Heart left ventricle (tissue), 16 donors: ENCODE measurements at regions not wholly inside any gene's neighbourhood (a gene's known extent, or its start where the extent isn't known, plus 50 kb on each side); places are given as distances from the start of the nearest gene placed in this dataset.

Experiments
- ATAC-seq, 4 donors: fragments of 200-7000 bp; cut with Tn5 transposase; one replicate each; pipeline ENCODE4 v1.9.1; 2020 to 2022; ENCODE audit warnings: moderate library complexity in 4 of 4, mild to moderate bottlenecking in 3 of 4, moderate number of reproducible peaks in 1 of 4
- DNase-seq, 5 donors: peaks; one replicate each; pipeline ENCODE4 v3.0.0-alpha.2; 2020
- H3K27ac ChIP-seq, 12 donors: fragments of 200-600 bp; sonication (generic) in 4 of 12; one replicate each; pipeline versions ENCODE4 v1.5.0 to v1.8.0; 2016 to 2022; ENCODE audit warnings: mild to moderate bottlenecking in 2 of 12
- H3K27me3 ChIP-seq, 9 donors: fragments of 200-600 bp; sonication (generic) in 2 of 9; one replicate each; pipeline versions ENCODE4 v1.5.1 to v1.8.0; 2016 to 2022; ENCODE audit warnings: mild to moderate bottlenecking in 3 of 9
- H3K36me3 ChIP-seq, 9 donors: fragments of 200-600 bp; sonication (generic) in 2 of 9; one replicate each; pipeline versions ENCODE4 v1.5.0 to v1.8.0; 2018 to 2022; ENCODE audit warnings: mild to moderate bottlenecking in 2 of 9
- H3K4me1 ChIP-seq, 12 donors: fragments of 200-600 bp; sonication (generic) in 4 of 12; one replicate each; pipeline versions ENCODE4 v1.5.0 to v1.8.0; 2016 to 2022; ENCODE audit warnings: mild to moderate bottlenecking in 3 of 12
- H3K4me3 ChIP-seq, 12 donors: fragments of 200-600 bp; sonication (generic) in 4 of 12; one replicate each; pipeline versions ENCODE4 v1.5.0 to v1.8.0; 2017 to 2022; ENCODE audit warnings: mild to moderate bottlenecking in 9 of 12, moderate library complexity in 4 of 12
- H3K9me3 ChIP-seq, 12 donors: fragments of 200-600 bp; sonication (generic) in 4 of 12; one replicate each; pipeline versions ENCODE4 v1.5.0 to v1.8.0; 2016 to 2022; ENCODE audit warnings: mild to moderate bottlenecking in 1 of 12
- POLR2A ChIP-seq, 2 donors: fragments of 450-650 bp; IDR thresholded peaks; one replicate each; pipeline ENCODE4 v1.6.1; 2017; ENCODE audit warnings: antibody characterized with exemption in 2 of 2, mild to moderate bottlenecking in 2 of 2, moderate library complexity in 2 of 2
- WGBS, 4 donors: extraction: QIAGEN DNeasy Blood & Tissue Kit in 2 of 4; methylation state at CpG; one replicate each; pipeline versions ENCODE4 v1.1.5 to v1.1.7; 2013 to 2018; 5-methylcytosine and 5-hydroxymethylcytosine counted together
- intact Hi-C, 10 donors: fragments of 100-400 bp; cut with DNase I; formaldehyde crosslinking; loops; one replicate each; pipeline versions ENCODE4 v1.11.1 to v1.14.2; 2022
- TF ChIP-seq, protein P1 (sequence below), 12 donors: fragments of 200-600 bp; sonication (generic) in 4 of 12; IDR thresholded peaks; one replicate each; pipeline versions ENCODE4 v1.5.0 to v1.8.0; 2018 to 2022; ENCODE audit warnings: antibody characterized with exemption in 12 of 12, mild to moderate bottlenecking in 5 of 12
- donor health status: ischemic (EF 13 %, LVEDD 7.1; RV severe dilation, severe dysfunction).
- donor health status: healthy with polysubstance abuse.
- donor health status: DM: no; HTN: yes; CAD: no.
- donor health status: DM: no; HTN: no; CAD: no.
- donor health status: ischemic (EF 25% LVEDD 6.9; RV normal size, moderate dysfunction).
- donor health status: ischemic (EF 25% LVEDD 5.7; RV mildly dilated, moderate dysfunction).
- donor health status: healthy.
- donor health status: DM: yes; HTN: yes; CAD: no.
- donor health status: ischemic (EF 35%, LVEDD 5.7; RV mildly dilated, moderate dysfunction).
- donor health status: nonischemic (EF 11% LVEDD 7.7; RV severe dilation, severe dysfunction).
- donor health status: DM: yes; HTN: yes; CAD: no.
- donor health status: PGD.
- donor health status: ischemic (EF 29% LVEDD 5.4; RV normal size, mild dysfunction).
- donor health status: nonischemic (EF 23%, LVEDD 6.1; RV moderate dilation, normal function).

GRCh38 chr4:81595798-81596610 lies 124.3 kb upstream of the RASGEF1B start:
- no peak for ATAC-seq
- H3K4me1 ChIP-seq: peaks cover 0 to 36% (median 17%) of the 10 kb centered on the region in 12 donors
- WGBS, 4 donors: 31 to 39% (median 35%) methylated on average over 5 of the region's 5 CpGs
- intact Hi-C loops: loop anchor here in 1 of 10 donors (10.0 kb wide), 1 partner anchor 111 kb away; no protein-coding TSS in a partner anchor
- DNase-seq: no peak
- TF ChIP-seq, protein P1, sequence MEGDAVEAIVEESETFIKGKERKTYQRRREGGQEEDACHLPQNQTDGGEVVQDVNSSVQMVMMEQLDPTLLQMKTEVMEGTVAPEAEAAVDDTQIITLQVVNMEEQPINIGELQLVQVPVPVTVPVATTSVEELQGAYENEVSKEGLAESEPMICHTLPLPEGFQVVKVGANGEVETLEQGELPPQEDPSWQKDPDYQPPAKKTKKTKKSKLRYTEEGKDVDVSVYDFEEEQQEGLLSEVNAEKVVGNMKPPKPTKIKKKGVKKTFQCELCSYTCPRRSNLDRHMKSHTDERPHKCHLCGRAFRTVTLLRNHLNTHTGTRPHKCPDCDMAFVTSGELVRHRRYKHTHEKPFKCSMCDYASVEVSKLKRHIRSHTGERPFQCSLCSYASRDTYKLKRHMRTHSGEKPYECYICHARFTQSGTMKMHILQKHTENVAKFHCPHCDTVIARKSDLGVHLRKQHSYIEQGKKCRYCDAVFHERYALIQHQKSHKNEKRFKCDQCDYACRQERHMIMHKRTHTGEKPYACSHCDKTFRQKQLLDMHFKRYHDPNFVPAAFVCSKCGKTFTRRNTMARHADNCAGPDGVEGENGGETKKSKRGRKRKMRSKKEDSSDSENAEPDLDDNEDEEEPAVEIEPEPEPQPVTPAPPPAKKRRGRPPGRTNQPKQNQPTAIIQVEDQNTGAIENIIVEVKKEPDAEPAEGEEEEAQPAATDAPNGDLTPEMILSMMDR (IDR thresholded peaks at IDR 0.05): no peak
- TF ChIP-seq POLR2A (IDR thresholded peaks at IDR 0.05): no peak
- no peaks in the 10 kb centered on the region for H3K36me3 ChIP-seq
- H3K27me3 ChIP-seq: no peaks in the 10 kb centered on the region
- H3K9me3 ChIP-seq: peaks cover 0 to 10% (median 0%) of the 10 kb centered on the region in 12 donors
- H3K4me3 ChIP-seq: no peak overlapping the region
- peak overlapping the region in 1 of 12 donors; percentile 11 for H3K27ac ChIP-seq

DNA sequence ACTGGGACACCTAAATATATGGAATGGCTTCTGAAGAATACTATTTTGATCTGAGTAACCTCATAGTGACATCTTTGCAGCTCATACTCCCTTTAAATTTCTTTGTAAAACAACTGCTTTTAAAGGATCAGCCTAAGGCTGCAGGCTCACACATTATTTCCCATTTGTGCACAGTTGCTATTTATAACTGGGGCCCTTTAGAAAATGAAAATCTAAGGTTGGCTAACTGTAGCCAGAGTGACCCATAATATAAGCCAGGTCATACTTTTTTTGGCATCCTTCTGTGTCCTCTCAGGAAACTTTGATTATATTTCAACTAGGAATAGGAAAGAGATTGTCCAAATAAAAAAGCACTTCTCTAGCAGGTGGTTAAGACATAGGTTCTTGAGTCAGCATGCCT lies 123.6 kb upstream of the RASGEF1B start:
- no peak for TF ChIP-seq POLR2A (IDR thresholded peaks at IDR 0.05)
- TF ChIP-seq, protein P1 (IDR thresholded peaks at IDR 0.05): no peak
- Histone ChIP-seq H3K36me3 (no peaks in the 10 kb centered on the region), H3K27ac (peak overlapping the region in 1 of 12 donors; percentile 11), H3K4me1 (peaks cover 0 to 29% (median 15%) of the 10 kb centered on the region in 12 donors), H3K9me3 (peaks cover 0 to 10% (median 0%) of the 10 kb centered on the region in 12 donors), H3K27me3 (no peaks in the 10 kb centered on the region), H3K4me3 (no peak overlapping the region)
- DNase-seq (no peak), ATAC-seq (peak in 2 of 4 donors; percentile 44 to 60)
- intact Hi-C loops: loop anchor here in 1 of 10 donors (10.0 kb wide), 1 partner anchor 110 kb away; no protein-coding TSS in a partner anchor

DNA sequence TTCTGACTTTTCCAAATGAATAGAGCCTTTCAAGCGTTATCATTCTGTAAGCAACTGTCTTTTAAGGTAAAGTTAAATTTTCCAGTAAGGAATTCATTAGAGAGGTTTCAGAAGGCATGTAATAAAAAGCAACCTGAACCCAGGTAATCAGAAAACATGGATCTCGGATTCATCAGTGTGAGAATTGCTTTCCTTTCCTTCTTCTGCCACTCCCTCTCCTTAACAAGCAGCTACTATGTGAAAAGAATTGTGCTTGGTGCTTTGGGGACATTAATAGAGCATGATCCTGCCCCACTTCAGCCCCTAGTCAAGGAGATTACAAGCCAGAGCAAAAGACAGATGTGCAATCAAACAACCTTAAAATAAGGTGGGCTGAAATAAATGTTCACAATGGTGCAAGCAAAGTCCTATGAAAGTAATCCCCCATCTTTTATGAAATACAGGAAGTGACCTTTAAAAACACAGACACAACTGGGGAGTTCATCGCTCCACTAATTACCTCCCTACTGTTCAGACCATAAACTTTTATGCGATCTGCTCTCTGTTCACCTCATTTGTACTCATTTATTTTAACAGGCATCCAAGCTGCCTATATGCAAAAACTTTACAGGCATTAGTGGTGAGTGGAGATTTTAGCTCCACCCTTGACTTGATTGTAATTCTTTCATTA lies 122.9 kb upstream of the RASGEF1B start:
- H3K27ac ChIP-seq: no peak overlapping the region
- intact Hi-C loops: loop anchor here in 1 of 10 donors (10.0 kb wide), 1 partner anchor 110 kb away; no protein-coding TSS in a partner anchor
- peaks cover 0 to 24% (median 12%) of the 10 kb centered on the region in 12 donors for H3K4me1 ChIP-seq
- no peaks in the 10 kb centered on the region for H3K27me3 ChIP-seq
- ATAC-seq (no peak), DNase-seq (no peak)
- H3K4me3 ChIP-seq: no peak overlapping the region
- H3K36me3 ChIP-seq: no peaks in the 10 kb centered on the region
- H3K9me3 ChIP-seq: peaks cover 0 to 10% (median 0%) of the 10 kb centered on the region in 12 donors
- WGBS, 4 donors: 82 to 87% (median 85%) methylated on average over 4 of the region's 4 CpGs
- no peak for TF ChIP-seq POLR2A (IDR thresholded peaks at IDR 0.05)

DNA sequence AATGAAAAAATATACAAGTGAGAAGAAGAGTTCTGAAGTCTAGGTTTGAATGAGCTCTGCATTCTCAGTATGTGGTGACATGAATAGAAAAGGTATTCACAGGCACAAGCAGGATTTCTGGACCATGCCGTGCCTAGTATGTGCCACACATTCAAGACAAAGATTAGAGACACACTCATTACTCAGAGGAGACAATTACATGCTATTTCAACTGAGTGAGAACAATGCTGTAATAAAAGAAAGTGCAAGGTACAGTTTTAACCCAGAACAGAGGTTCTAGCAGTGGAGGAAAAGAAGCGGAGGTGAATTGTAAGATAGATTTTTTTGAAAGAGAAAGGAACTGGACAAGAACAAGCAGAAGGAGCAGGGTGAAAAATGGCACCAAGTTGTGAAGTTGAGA lies 121.0 kb upstream of the RASGEF1B start:
- ATAC-seq (no peak), DNase-seq (no peak)
- Histone ChIP-seq H3K9me3 (no peaks in the 10 kb centered on the region), H3K4me1 (peaks cover 0 to 22% (median 12%) of the 10 kb centered on the region in 12 donors), H3K27me3 (no peaks in the 10 kb centered on the region), H3K27ac (no peak overlapping the region), H3K36me3 (no peaks in the 10 kb centered on the region), H3K4me3 (no peak overlapping the region)
- intact Hi-C loops: loop anchor here in 1 of 10 donors (10.0 kb wide), 1 partner anchor 108 kb away; no protein-coding TSS in a partner anchor
- WGBS, 4 donors: 74 to 88% (median 85%) methylated on average over 2 of the region's 2 CpGs
- TF ChIP-seq POLR2A (IDR thresholded peaks at IDR 0.05): no peak
- TF ChIP-seq, protein P1 (IDR thresholded peaks at IDR 0.05): no peak
